Large intestine (tissue), 3 donors: ENCODE measurements at regions not wholly inside any gene's neighbourhood (a gene's known extent, or its start where the extent isn't known, plus 50 kb on each side); places are given as distances from the start of the nearest gene placed in this dataset.

ENCODE experiments used
- DNase-seq, 2 donors: peaks; one replicate each; pipeline versions ENCODE4 v3.0.0 to v3.0.0-alpha.2; 2013
- H3K27ac ChIP-seq: one replicate; pipeline ENCODE4 v1.5.1; 2013; ENCODE audit warnings: low read length
- H3K27me3 ChIP-seq: 2 replicates; pipeline ENCODE4 v1.6.1; 2013; ENCODE audit warnings: low read length; ENCODE audit not compliant: control insufficient read depth, insufficient read depth
- H3K36me3 ChIP-seq: 2 replicates; pipeline ENCODE4 v1.6.1; 2013; ENCODE audit warnings: low read length; ENCODE audit not compliant: control insufficient read depth, insufficient read depth
- H3K4me1 ChIP-seq: one replicate; pipeline ENCODE4 v1.6.1; 2013; ENCODE audit warnings: low read length; ENCODE audit not compliant: control insufficient read depth, insufficient read depth
- H3K4me3 ChIP-seq: one replicate; pipeline ENCODE4 v1.5.1; 2013; ENCODE audit warnings: low read length
- H3K9me3 ChIP-seq: one replicate; pipeline ENCODE4 v1.6.1; 2013; ENCODE audit warnings: mild to moderate bottlenecking, low read depth, low read length, moderate library complexity; ENCODE audit not compliant: control insufficient read depth
- WGBS: methylation state at CpG from one replicate; pipeline ENCODE4 v1.1.5; 2013; ENCODE audit warnings: low lambda C conversion rate; ENCODE audit not compliant: insufficient coverage; 5-methylcytosine and 5-hydroxymethylcytosine counted together

- H3K36me3 ChIP-seq: no peaks in the 10 kb centered on the region
- no CpG with 5 or more reads among the region's 2 CpGs for WGBS
Measured at GRCh38 chr14:80108430-80108829, 102.9 kb downstream of the DIO2 start.

GRCh38 chr14:80105488-80105994 is 105.8 kb downstream of the DIO2 start:
- Histone ChIP-seq H3K9me3 (no peaks in the 10 kb centered on the region), H3K27me3 (no peaks in the 10 kb centered on the region), H3K4me3 (no peak overlapping the region), H3K27ac (no peak overlapping the region), H3K4me1 (no peaks in the 10 kb centered on the region), H3K36me3 (no peaks in the 10 kb centered on the region)
- WGBS: 61% methylated on average over 4 of the region's 5 CpGs
- DNase-seq: no peak

More at GRCh38 chr14:80108430-80108829, 102.9 kb downstream of the DIO2 start:
- H3K27me3 ChIP-seq: no peaks in the 10 kb centered on the region
- no peaks in the 10 kb centered on the region for H3K9me3 ChIP-seq
- no peak overlapping the region for H3K4me3 ChIP-seq
- H3K27ac ChIP-seq: no peak overlapping the region
- no peaks in the 10 kb centered on the region for H3K4me1 ChIP-seq
- no peak for DNase-seq

GRCh38 chr14:80101835-80102234 is 109.5 kb downstream of the DIO2 start:
- Histone ChIP-seq H3K27ac (no peak overlapping the region), H3K4me1 (no peaks in the 10 kb centered on the region), H3K27me3 (no peaks in the 10 kb centered on the region), H3K9me3 (no peaks in the 10 kb centered on the region), H3K36me3 (no peaks in the 10 kb centered on the region), H3K4me3 (no peak overlapping the region)
- no peak for DNase-seq

- Histone ChIP-seq H3K27me3 (no peaks in the 10 kb centered on the region), H3K36me3 (no peaks in the 10 kb centered on the region), H3K9me3 (no peaks in the 10 kb centered on the region), H3K4me1 (no peaks in the 10 kb centered on the region), H3K4me3 (no peak overlapping the region), H3K27ac (no peak overlapping the region)
- DNase-seq: no peak
- WGBS: no CpG with 5 or more reads among the region's 7 CpGs
Measured at GRCh38 chr14:80100681-80101080, 110.6 kb downstream of the DIO2 start.

GRCh38 chr14:80095623-80096022 is 115.7 kb downstream of the DIO2 start:
- no peak overlapping the region for H3K27ac ChIP-seq
- 95% methylated on average over 3 of the region's 4 CpGs for WGBS
- H3K4me1 ChIP-seq: no peaks in the 10 kb centered on the region

GRCh38 chr14:80087411-80087810 is 123.9 kb downstream of the DIO2 start:
- Histone ChIP-seq H3K27me3 (no peaks in the 10 kb centered on the region), H3K9me3 (no peaks in the 10 kb centered on the region), H3K4me1 (no peaks in the 10 kb centered on the region), H3K27ac (no peak overlapping the region), H3K4me3 (no peak overlapping the region), H3K36me3 (no peaks in the 10 kb centered on the region)
- WGBS: 83% methylated on average over 1 of the region's 1 CpG
- no peak for DNase-seq

More at GRCh38 chr14:80095623-80096022, 115.7 kb downstream of the DIO2 start:
- no peaks in the 10 kb centered on the region for H3K9me3 ChIP-seq
- H3K36me3 ChIP-seq: no peaks in the 10 kb centered on the region
- H3K27me3 ChIP-seq: no peaks in the 10 kb centered on the region
- DNase-seq: no peak
- no peak overlapping the region for H3K4me3 ChIP-seq

- no peak overlapping the region for H3K27ac ChIP-seq
- H3K4me3 ChIP-seq: no peak overlapping the region
- no peaks in the 10 kb centered on the region for H3K27me3 ChIP-seq
- H3K4me1 ChIP-seq: no peaks in the 10 kb centered on the region
- WGBS: no CpG with 5 or more reads among the region's 2 CpGs
- no peaks in the 10 kb centered on the region for H3K9me3 ChIP-seq
- no peaks in the 10 kb centered on the region for H3K36me3 ChIP-seq
- no peak for DNase-seq
Measured at GRCh38 chr14:80084196-80084595, 127.1 kb downstream of the DIO2 start.

GRCh38 chr14:80080601-80081000 is 130.7 kb downstream of the DIO2 start:
- 88% methylated on average over 3 of the region's 4 CpGs for WGBS

GRCh38 chr14:80078501-80078900 is 132.8 kb downstream of the DIO2 start:
- WGBS: no CpG with 5 or more reads among the region's 1 CpG

More at GRCh38 chr14:80080601-80081000, 130.7 kb downstream of the DIO2 start:
- H3K4me1 ChIP-seq: no peaks in the 10 kb centered on the region
- no peak overlapping the region for H3K4me3 ChIP-seq
- no peak for DNase-seq
- no peaks in the 10 kb centered on the region for H3K36me3 ChIP-seq
- no peaks in the 10 kb centered on the region for H3K9me3 ChIP-seq
- H3K27ac ChIP-seq: no peak overlapping the region
- H3K27me3 ChIP-seq: no peaks in the 10 kb centered on the region

GRCh38 chr14:80077262-80077661 is 134.0 kb downstream of the DIO2 start:
- H3K4me1 ChIP-seq: no peaks in the 10 kb centered on the region
- DNase-seq: no peak
- H3K9me3 ChIP-seq: peaks cover 3% of the 10 kb centered on the region
- H3K27me3 ChIP-seq: no peaks in the 10 kb centered on the region
- no peak overlapping the region for H3K27ac ChIP-seq
- H3K36me3 ChIP-seq: no peaks in the 10 kb centered on the region
- H3K4me3 ChIP-seq: no peak overlapping the region

More at GRCh38 chr14:80078501-80078900, 132.8 kb downstream of the DIO2 start:
- no peak for DNase-seq
- Histone ChIP-seq H3K27me3 (no peaks in the 10 kb centered on the region), H3K36me3 (no peaks in the 10 kb centered on the region), H3K4me1 (no peaks in the 10 kb centered on the region), H3K27ac (no peak overlapping the region), H3K9me3 (no peaks in the 10 kb centered on the region), H3K4me3 (no peak overlapping the region)

GRCh38 chr14:80074900-80075574 is 136.3 kb downstream of the DIO2 start:
- Histone ChIP-seq H3K9me3 (peaks cover 3% of the 10 kb centered on the region), H3K4me3 (no peak overlapping the region), H3K36me3 (no peaks in the 10 kb centered on the region), H3K4me1 (no peaks in the 10 kb centered on the region), H3K27ac (no peak overlapping the region), H3K27me3 (no peaks in the 10 kb centered on the region)
- no peak for DNase-seq
- WGBS: 100% methylated on average over 2 of the region's 2 CpGs
